ENCODE measurements at regions not wholly inside any gene's neighbourhood (a gene's known extent, or its start where the extent isn't known, plus 50 kb on each side); places are given as distances from the start of the nearest gene placed in this dataset.

GRCh38 chr13:73177916-73178565 lies 119.2 kb downstream of the KLF5 start:
- no peak overlapping the region for H3K4me3 ChIP-seq (ENCODE audit: low read depth, low read length)
- in situ Hi-C loops (cut with HindIII; ENCODE audit: low sequenced_read_pairs), result no loop called here
- no peak for TF ChIP-seq CTCF (IDR thresholded peaks at IDR 0.05; ENCODE audit: low read depth, low read length)
- no peak for DNase-seq (ENCODE audit: low read depth, low spot score)

GRCh38 chr13:73177017-73177416 lies 118.2 kb downstream of the KLF5 start:
- in situ Hi-C loops (cut with HindIII; ENCODE audit: low sequenced_read_pairs), result no loop called here

GRCh38 chr13:73174521-73175010 lies 115.8 kb downstream of the KLF5 start:
- no peak overlapping the region for H3K4me3 ChIP-seq (ENCODE audit: low read depth, low read length)
- TF ChIP-seq CTCF (IDR thresholded peaks at IDR 0.05; ENCODE audit: low read depth, low read length), result no peak
- DNase-seq (ENCODE audit: low read depth, low spot score), result no peak
- in situ Hi-C loops (cut with HindIII; ENCODE audit: low sequenced_read_pairs), result no loop called here

More at GRCh38 chr13:73177017-73177416, 118.2 kb downstream of the KLF5 start:
- DNase-seq (ENCODE audit: low read depth, low spot score), result no peak
- no peak overlapping the region for H3K4me3 ChIP-seq (ENCODE audit: low read depth, low read length)
- TF ChIP-seq CTCF (IDR thresholded peaks at IDR 0.05; ENCODE audit: low read depth, low read length), result no peak

- no peak overlapping the region for H3K4me3 ChIP-seq (ENCODE audit: low read depth, low read length)
- DNase-seq (ENCODE audit: low read depth, low spot score), result no peak
- in situ Hi-C loops (cut with HindIII; ENCODE audit: low sequenced_read_pairs), result no loop called here
- TF ChIP-seq CTCF (IDR thresholded peaks at IDR 0.05; ENCODE audit: low read depth, low read length), result no peak
Observed at GRCh38 chr13:73173279-73173811, 114.5 kb downstream of the KLF5 start.

- no peak for DNase-seq (ENCODE audit: low read depth, low spot score)
- in situ Hi-C loops (cut with HindIII; ENCODE audit: low sequenced_read_pairs), result no loop called here
- H3K4me3 ChIP-seq (ENCODE audit: low read depth, low read length), result no peak overlapping the region
- no peak for TF ChIP-seq CTCF (IDR thresholded peaks at IDR 0.05; ENCODE audit: low read depth, low read length)
Observed at GRCh38 chr13:73171926-73172325, 113.1 kb downstream of the KLF5 start.

- H3K4me3 ChIP-seq (ENCODE audit: low read depth, low read length), result no peak overlapping the region
- TF ChIP-seq CTCF (IDR thresholded peaks at IDR 0.05; ENCODE audit: low read depth, low read length), result no peak
- in situ Hi-C loops (cut with HindIII; ENCODE audit: low sequenced_read_pairs), result no loop called here
- DNase-seq (ENCODE audit: low read depth, low spot score), result no peak
Observed at GRCh38 chr13:73171271-73171682, 112.5 kb downstream of the KLF5 start.
